ENCODE measurements at regions not wholly inside any gene's neighbourhood (a gene's known extent, or its start where the extent isn't known, plus 50 kb on each side); places are given as distances from the start of the nearest gene placed in this dataset.
"Not testable (repeated sequence)": the region's sequence is repeated elsewhere in the genome, so short reads cannot be mapped to it uniquely, and the experiment has no call there.

- not testable (repeated sequence) for DNase-seq
Measured at GRCh38 chr4:130012806-130013205, 916.9 kb downstream of the C4orf33 start.

DNA sequence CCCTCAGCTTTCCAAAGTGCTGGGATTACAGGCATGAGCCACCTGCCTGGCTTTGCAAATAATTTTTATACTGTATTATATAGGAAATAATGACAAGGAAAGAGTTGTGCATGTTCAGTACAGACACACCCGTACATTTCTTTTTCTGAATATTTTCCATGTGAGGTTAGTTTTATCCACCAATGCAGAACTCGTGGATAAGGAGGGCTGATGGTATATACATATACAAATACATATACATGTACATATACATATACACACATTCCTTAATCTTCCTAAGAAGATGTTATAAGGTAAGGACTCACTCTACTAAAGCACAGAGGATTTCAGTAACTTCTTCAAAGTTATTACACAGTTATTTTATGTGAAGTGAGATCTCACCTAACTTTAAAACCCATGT, 925.8 kb downstream of the C4orf33 start:
- DNase-seq = no peak

GRCh38 chr4:130023088-130023487, 927.1 kb downstream of the C4orf33 start:
- no peak for DNase-seq

DNA sequence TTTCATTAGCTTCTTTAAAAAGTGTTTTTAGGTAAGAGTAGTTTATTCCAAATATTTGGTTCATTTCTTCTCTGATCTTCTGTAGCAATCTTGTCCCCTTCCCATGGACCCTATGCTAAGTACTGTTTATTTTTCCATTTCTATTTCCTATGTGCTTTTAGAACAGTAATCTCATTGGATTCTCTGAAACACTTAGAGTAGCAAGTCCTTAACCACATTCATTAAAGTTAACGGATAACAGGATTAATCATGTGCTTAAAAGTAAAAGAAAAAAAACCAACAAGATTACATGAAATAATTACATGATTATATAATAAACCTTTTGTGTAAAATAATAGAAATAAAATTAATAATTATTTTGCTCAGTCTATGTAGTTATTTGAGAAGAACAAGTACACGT, 929.7 kb downstream of the C4orf33 start:
- DNase-seq = no peak

DNA sequence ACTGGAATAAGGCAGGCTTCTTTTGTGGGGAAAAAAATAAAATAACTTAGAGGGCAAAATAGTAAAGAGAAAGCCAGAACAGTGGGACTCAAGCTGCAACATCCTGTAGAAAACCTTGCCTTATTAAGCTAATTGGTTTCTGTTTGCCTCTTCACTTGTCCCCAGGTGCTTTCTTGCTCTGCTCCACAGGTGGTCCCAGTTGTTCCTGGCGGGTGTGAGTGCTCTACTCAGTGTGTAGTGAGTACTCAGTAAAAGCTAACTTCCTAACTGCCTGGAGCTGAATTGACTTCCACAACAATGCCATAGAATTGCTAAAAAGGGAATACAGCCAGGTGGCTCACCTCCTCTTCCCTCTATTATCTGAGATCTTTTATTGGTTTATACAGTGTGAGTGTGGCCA, 930.2 kb downstream of the C4orf33 start:
- no peak for DNase-seq

DNA sequence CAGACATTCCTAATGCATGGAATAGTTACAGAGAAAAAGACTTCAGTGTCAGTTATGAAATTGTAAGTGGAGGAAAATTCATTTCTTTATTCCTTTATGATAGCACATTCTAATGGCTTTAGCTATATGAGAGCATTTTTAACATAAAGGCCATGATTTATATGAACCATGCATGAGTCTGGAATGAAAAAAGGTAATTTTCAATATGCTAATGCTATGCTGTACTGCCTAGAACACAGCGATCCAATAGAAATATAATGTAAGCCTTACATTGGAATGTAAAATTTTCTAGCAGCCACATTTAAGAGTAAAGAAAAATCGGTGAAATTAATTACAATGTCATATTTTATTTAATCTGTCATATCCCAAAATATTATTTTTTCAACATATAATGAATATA, 932.0 kb downstream of the C4orf33 start:
- no peak for DNase-seq

DNA sequence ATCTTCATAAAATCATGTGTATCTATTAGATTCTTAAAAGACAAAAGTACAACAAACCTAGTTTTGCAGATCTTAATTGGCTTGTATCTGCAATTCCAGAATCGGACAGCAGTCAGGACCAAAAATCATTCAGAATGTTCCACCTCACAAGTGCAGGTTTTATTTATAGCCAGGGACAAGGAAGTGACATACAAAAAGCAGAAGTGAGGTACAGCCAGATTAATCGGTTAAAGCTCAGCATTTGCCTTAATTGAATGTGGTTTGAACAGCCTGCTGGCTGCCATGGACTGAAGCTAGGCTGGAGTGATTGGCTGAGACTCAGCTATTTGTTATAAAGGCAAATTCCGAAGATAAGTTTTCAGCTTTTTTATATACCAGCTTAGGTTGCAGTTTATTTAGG, 932.6 kb downstream of the C4orf33 start:
- DNase-seq = no peak

DNA sequence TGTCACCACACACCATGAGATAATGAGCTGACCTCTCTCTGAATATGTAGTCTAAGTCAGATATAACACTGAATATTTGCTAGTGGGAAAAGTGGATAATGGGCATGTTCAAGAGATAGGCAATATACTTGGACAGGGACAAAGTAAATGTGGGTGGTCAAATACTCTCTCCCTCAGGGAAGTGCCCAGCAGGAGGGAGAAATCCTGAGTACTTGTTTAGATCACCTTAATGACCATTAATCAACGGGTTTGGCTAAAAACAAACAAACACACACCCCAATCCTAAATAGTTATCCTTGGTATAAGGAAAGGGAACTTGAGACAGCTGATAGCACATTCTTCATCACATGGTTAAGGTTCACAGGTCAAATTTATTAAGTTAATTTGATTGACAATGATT, 933.5 kb downstream of the C4orf33 start:
- DNase-seq = no peak

GRCh38 chr4:130031858-130032257, 935.9 kb downstream of the C4orf33 start:
- DNase-seq = no peak

DNA sequence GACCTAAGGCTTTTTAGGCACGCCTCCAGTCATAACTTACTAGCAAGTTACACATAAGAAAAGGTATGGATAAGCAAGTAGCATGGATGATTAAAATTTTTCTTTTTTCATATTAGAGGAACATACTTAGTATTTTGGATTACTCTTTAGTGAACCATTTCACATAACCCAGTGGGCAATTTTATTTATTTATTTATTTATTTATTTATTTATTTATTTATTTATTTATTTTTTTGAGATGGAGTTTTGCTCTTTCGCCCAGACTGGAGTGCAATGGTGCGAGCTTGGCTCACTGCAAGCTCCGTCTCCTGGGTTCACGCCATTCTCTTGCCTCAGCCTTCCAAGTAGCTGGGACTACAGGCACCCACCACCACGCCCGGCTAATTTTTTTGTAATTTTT, 937.7 kb downstream of the C4orf33 start:
- DNase-seq = not testable (repeated sequence)

DNA sequence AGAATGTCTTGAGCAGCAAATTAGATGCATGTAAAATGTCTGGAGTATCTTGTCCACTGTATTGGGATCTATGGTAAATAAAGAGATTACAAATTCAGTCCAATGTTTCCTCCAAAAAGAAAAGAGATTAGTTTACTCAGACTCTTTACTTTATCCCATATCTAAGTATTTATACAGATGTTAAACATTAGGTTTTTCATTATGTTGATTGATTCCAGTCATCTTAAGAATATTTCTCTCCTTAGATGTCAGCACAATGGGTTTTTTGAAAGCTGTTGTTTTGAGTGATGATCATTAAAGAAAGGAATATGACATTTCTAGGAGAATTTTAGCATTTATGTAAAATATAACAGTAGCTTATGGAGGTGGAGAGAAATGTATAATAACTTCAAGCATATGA, 938.9 kb downstream of the C4orf33 start:
- DNase-seq = no peak

DNA sequence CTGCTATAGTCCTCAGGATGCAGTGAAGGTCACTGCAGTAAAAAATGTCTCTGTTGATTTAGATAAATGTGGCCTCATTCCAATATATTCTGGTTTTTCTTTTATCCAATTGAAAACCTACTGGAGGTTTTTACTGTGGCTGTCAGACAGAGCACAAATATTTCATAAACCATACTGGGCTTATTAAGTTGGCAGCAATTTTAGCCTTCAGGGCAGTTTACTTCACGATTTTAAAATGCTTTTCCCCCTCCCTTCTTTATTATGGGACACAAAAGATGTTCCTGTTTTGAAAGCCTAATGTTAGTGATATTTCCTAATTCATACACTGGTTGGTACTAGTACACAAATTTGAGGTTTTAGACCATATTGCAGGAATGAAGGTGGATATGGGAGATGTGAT, 939.4 kb downstream of the C4orf33 start:
- no peak for DNase-seq

DNA sequence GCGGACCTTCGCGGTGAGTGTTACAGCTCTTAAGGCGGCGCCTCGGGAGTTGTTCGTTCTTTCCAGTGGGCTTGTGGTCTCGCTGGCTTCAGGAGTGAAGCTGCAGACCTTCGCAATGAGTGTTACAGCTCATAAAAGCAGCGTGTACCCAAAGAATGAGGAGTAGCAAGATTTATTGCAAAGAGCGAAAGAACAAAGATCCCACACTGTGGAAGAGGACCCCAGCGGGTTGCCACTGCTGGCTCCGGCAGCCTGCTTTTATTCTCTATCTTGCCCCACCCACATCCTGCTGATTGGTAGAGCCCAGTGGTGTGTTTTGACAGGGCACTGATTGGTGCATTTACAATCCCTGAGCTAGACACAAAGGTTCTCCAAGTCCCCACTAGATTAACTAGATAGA, 941.9 kb downstream of the C4orf33 start:
- DNase-seq = not testable (repeated sequence)

DNA sequence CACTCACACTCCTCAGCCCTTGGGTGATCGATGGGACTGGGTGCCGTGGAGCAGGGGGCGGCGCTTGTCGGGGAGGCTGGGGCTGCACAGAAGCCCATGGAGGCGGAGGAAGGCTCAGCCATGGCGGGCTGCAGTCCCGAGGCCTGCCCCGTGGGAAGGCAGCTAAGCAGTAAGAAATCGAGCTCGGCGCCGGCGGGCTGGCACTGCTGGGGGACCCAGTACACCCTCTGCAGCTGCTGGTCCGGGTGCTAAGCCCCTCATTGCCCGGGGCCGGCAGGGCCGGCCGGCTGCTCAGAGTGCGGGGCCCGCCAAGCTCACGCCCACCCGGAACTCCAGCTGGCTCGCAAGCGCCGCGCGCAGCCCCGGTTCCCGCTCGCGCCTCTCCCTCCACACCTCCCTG, 942.6 kb downstream of the C4orf33 start:
- not testable (repeated sequence) for DNase-seq

DNA sequence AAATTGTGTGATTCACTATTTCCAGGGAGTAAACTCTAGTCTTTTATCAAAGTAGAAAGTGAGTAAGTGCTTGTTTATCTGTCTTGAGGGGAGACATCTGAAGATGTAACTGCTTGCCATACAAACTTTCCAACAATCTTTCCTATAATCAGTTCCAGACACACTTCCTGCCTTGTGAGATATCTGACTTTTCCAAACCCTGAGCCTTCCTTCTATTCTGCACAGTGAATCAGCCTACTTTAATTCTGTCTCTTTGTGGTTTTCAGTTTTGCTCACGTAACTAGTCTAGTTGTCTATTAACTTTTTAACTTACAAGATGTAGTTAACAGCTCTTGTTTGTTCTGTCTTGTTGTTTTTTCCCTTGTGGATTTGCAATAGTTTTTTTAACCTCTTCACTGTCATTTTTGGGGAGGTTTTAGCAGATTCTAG, 947.8 kb downstream of the C4orf33 start:
- DNase-seq = peak; percentile 65

- no peak for DNase-seq
Measured at GRCh38 chr4:130044788-130045531, 949.0 kb downstream of the C4orf33 start.

DNA sequence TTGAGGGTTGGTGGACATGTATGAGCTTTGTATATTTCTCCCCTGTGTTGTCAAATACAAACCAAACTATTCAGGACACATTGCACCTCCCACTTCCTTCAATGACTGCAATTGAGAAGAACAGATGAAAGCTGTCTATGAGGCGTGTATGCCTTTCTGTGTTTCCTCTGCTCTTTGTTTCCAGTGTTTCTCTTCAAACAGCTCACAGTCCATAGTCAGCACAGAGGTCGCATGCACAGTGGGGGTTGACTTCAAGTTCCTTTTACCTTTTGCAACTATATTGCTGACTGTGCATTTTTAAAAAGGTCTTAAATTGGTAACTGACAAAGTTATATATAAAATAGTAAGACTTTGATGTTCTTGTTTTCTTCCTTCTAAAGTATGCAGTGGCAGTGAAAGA, 957.8 kb downstream of the C4orf33 start:
- no peak for DNase-seq

- no peak for DNase-seq
Measured at GRCh38 chr4:130054908-130055307, 959.0 kb downstream of the C4orf33 start.

GRCh38 chr4:130056286-130056685, 960.3 kb downstream of the C4orf33 start:
- DNase-seq = no peak

- DNase-seq = no peak
Measured at GRCh38 chr4:130064471-130064870, 968.5 kb downstream of the C4orf33 start.

DNA sequence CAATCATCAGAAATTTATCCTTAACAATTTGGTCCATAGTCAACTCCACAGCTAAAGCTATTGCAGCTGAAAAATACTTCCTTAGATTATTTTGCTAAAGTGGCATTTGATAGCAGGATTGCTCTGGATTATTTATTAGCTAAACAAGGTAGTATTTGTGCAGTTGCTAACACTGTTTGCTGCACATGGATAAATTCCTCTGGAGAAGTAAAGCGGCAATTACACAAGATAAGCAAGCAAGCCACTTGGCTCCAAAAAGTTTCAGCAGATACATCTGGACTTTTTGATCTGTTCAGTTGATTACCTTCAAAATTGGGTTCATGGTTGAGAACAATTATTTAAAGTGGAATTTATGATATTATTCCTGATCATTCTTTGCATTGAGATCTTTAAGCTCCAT, 971.5 kb downstream of the C4orf33 start:
- DNase-seq = no peak

- no peak for DNase-seq
Measured at GRCh38 chr4:130068072-130068471, 972.1 kb downstream of the C4orf33 start.

DNA sequence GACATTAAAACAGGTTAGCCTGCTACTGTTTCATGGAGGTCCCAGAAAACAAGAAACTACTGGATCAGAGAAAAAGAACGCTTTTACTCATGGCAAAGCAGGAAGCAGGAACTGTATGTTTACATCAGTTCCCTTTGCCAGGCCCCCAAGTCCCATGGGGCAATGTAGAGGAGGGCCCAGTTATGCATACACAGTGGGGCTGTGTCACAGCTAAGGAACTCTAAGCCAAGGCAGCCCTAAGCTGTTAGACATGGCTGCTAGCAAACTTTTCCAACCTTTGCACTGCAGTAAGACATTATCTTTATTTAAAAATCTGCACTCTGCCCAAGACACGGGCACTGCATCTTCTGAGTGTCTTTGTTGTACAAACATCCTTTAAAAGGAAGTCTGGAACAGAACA, 975.8 kb downstream of the C4orf33 start:
- no peak for DNase-seq

- no peak for DNase-seq
Measured at GRCh38 chr4:130073145-130073790, 977.3 kb downstream of the C4orf33 start.
